Activated T-helper 1 cell treated with anti-CD3 and anti-CD28 coated beads, Interleukin-12 subunit alpha, Interleukin-12 subunit beta, Interleukin-2, Interleukin-4 antibody, amounts not matched to agents 30 ng/mL and 10 ng/mL and 1 ng/mL, durations not matched to agents 14 hours and 24 hours and 36 hours (primary cell): ENCODE measurements at regions not wholly inside any gene's neighbourhood (a gene's known extent, or its start where the extent isn't known, plus 50 kb on each side); places are given as distances from the start of the nearest gene placed in this dataset.

Source experiments
- DNase-seq: peaks from one replicate; pipeline ENCODE4 v3.0.0; 2021; ENCODE audit warnings: low spot score
- H3K27ac Mint-ChIP-seq: one replicate; pipeline ENCODE4 v1.8.0; 2021; ENCODE audit warnings: mild to moderate bottlenecking, mixed read lengths
- H3K27me3 Mint-ChIP-seq: one replicate; pipeline ENCODE4 v1.8.0; 2022; ENCODE audit warnings: mild to moderate bottlenecking, moderate library complexity, mixed read lengths; ENCODE audit not compliant: insufficient read depth
- H3K36me3 Mint-ChIP-seq: one replicate; pipeline ENCODE4 v1.8.0; 2021; ENCODE audit warnings: low read depth, mixed read lengths
- H3K4me1 Mint-ChIP-seq: one replicate; pipeline ENCODE4 v1.8.0; 2021; ENCODE audit warnings: low read depth, mixed read lengths
- H3K4me3 Mint-ChIP-seq: one replicate; pipeline ENCODE4 v1.8.0; 2021; ENCODE audit warnings: mild to moderate bottlenecking, moderate library complexity, mixed read lengths
- H3K9me3 Mint-ChIP-seq: one replicate; pipeline ENCODE4 v1.8.0; 2021; ENCODE audit warnings: mixed read lengths
- intact Hi-C: fragments of 100-400 bp; cut with micrococcal nuclease; formaldehyde crosslinking; loops from one replicate; pipeline ENCODE4 v1.15.1; 2024

DNA sequence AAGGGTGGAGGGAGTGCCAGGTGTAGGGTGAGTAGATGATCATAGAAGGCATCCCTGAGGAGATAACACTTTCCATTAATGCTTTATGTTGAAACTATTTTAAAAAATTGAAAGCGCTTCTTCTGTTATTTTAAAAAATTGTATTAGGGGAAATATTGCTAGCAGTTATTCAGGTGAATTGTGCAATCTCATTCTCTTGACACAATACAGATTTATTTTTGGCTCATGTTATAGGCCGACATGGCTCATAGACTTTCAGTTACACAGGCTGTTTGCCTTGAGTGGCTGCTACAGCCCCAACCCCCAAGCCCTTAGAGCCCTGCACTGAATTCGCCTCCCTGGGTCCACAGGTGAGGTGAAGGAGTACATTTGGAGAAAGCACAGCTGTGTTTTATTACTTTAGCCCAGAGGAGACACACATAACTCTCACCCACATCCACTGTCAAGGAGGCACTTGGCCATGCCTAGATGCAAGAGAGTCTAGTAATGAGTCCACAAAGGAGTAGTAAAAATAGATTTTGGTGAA, 228.2 kb downstream of the RFPL4B start:
- H3K27me3 Mint-ChIP-seq = no peaks in the 10 kb centered on the region
- H3K9me3 Mint-ChIP-seq = no peaks in the 10 kb centered on the region
- intact Hi-C loops = no loop called here
- H3K4me1 Mint-ChIP-seq = no peaks in the 10 kb centered on the region
- no peak overlapping the region for H3K27ac Mint-ChIP-seq
- no peak for DNase-seq
- no peaks in the 10 kb centered on the region for H3K36me3 Mint-ChIP-seq
- no peak overlapping the region for H3K4me3 Mint-ChIP-seq

- Mint-ChIP-seq H3K4me3 (no peak overlapping the region), H3K4me1 (no peaks in the 10 kb centered on the region), H3K36me3 (no peaks in the 10 kb centered on the region), H3K27me3 (no peaks in the 10 kb centered on the region), H3K27ac (no peak overlapping the region), H3K9me3 (no peaks in the 10 kb centered on the region)
- no peak for DNase-seq
- intact Hi-C loops = no loop called here
Measured at GRCh38 chr6:112576423-112576822, 229.3 kb downstream of the RFPL4B start.

DNA sequence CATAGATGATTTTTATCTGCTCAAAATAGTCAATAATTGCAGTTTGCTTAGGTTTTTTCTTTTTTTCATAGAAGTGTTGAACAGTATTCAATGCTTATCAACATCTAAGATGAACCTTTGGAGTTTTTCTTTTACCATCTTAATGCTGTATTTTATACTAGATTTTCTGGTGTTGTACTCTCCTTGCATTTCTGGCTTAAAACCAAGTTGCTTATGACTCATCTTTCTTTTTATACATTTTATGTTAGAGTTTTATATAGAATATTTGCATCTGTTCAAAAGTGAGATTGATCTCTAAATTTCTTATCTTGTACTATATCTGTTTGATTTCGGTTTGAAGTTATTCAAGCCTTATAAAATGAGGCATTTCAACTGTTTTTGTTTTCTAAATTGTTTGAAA, 232.5 kb downstream of the RFPL4B start:
- H3K36me3 Mint-ChIP-seq = no peaks in the 10 kb centered on the region
- no peaks in the 10 kb centered on the region for H3K4me1 Mint-ChIP-seq
- H3K27ac Mint-ChIP-seq = no peak overlapping the region
- no peaks in the 10 kb centered on the region for H3K27me3 Mint-ChIP-seq
- H3K4me3 Mint-ChIP-seq = no peak overlapping the region
- no peaks in the 10 kb centered on the region for H3K9me3 Mint-ChIP-seq
- intact Hi-C loops = no loop called here
- DNase-seq = no peak

GRCh38 chr6:112581015-112581414, 233.9 kb downstream of the RFPL4B start:
- no peaks in the 10 kb centered on the region for H3K27me3 Mint-ChIP-seq

GRCh38 chr6:112590326-112590725, 243.2 kb downstream of the RFPL4B start:
- Mint-ChIP-seq H3K4me1 (no peaks in the 10 kb centered on the region), H3K36me3 (no peaks in the 10 kb centered on the region), H3K27ac (no peak overlapping the region), H3K27me3 (no peaks in the 10 kb centered on the region), H3K4me3 (no peak overlapping the region), H3K9me3 (no peaks in the 10 kb centered on the region)
- DNase-seq = no peak
- intact Hi-C loops = no loop called here

More at GRCh38 chr6:112581015-112581414, 233.9 kb downstream of the RFPL4B start:
- no peaks in the 10 kb centered on the region for H3K36me3 Mint-ChIP-seq
- intact Hi-C loops = no loop called here
- no peak for DNase-seq
- H3K4me1 Mint-ChIP-seq = no peaks in the 10 kb centered on the region
- no peak overlapping the region for H3K4me3 Mint-ChIP-seq
- H3K27ac Mint-ChIP-seq = no peak overlapping the region
- no peaks in the 10 kb centered on the region for H3K9me3 Mint-ChIP-seq

- H3K4me3 Mint-ChIP-seq = no peak overlapping the region
- intact Hi-C loops = no loop called here
- no peaks in the 10 kb centered on the region for H3K4me1 Mint-ChIP-seq
- DNase-seq = no peak
- H3K9me3 Mint-ChIP-seq = no peaks in the 10 kb centered on the region
- no peak overlapping the region for H3K27ac Mint-ChIP-seq
- no peaks in the 10 kb centered on the region for H3K36me3 Mint-ChIP-seq
- H3K27me3 Mint-ChIP-seq = no peaks in the 10 kb centered on the region
Measured at GRCh38 chr6:112591329-112591728, 244.2 kb downstream of the RFPL4B start.

DNA sequence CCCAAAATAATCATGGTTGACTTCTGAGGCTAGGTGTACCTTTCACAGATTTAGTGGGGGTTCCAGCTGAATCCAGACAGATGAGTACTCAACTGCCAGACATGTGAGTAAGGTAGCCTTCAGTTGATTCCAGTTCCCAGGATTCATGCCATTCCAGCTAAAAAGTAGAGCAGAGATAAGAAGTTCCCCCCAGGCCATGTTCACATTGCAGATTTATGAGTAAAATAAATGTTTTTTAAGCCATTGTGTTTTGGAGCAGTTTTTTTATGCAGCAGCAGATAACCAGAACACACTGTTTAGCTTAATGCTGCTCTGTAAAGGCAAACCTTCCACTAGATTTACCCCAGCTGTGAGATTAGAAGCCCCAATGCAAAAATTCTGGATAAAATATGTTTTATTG, 245.0 kb downstream of the RFPL4B start:
- intact Hi-C loops = no loop called here

GRCh38 chr6:112594886-112595594, 247.9 kb downstream of the RFPL4B start:
- Mint-ChIP-seq H3K27ac (no peak overlapping the region), H3K9me3 (no peaks in the 10 kb centered on the region), H3K27me3 (no peaks in the 10 kb centered on the region), H3K4me3 (no peak overlapping the region), H3K4me1 (no peaks in the 10 kb centered on the region), H3K36me3 (no peaks in the 10 kb centered on the region)
- DNase-seq = no peak
- intact Hi-C loops = no loop called here

More for the DNA sequence above, 245.0 kb downstream of the RFPL4B start:
- H3K27me3 Mint-ChIP-seq = no peaks in the 10 kb centered on the region
- no peak overlapping the region for H3K27ac Mint-ChIP-seq
- no peak overlapping the region for H3K4me3 Mint-ChIP-seq
- H3K36me3 Mint-ChIP-seq = no peaks in the 10 kb centered on the region
- DNase-seq = no peak
- no peaks in the 10 kb centered on the region for H3K4me1 Mint-ChIP-seq
- no peaks in the 10 kb centered on the region for H3K9me3 Mint-ChIP-seq

- intact Hi-C loops = no loop called here
- H3K27me3 Mint-ChIP-seq = no peaks in the 10 kb centered on the region
- no peaks in the 10 kb centered on the region for H3K36me3 Mint-ChIP-seq
- no peaks in the 10 kb centered on the region for H3K4me1 Mint-ChIP-seq
- H3K9me3 Mint-ChIP-seq = no peaks in the 10 kb centered on the region
- DNase-seq = no peak
- H3K4me3 Mint-ChIP-seq = no peak overlapping the region
- H3K27ac Mint-ChIP-seq = no peak overlapping the region
Measured at GRCh38 chr6:112595841-112596240, 248.7 kb downstream of the RFPL4B start.

DNA sequence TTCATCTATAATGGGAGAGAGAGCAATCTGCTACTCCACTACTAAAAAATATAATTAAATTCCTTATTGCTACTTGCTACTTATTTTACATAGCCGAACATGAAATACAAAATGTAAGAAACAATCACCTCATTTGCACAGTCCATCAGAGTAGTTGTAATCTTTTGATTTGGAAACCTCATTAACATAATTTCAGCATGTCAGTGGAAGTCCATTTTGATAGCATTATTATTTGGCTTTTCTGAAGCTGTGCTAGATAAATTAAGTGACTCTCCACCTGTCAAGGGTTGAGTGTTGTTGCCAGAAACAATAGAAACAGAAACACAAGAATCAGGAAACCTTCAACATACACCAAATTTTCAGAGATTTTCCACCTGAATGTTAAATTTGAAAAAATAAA, 250.0 kb downstream of the RFPL4B start:
- no peak for DNase-seq
- no peaks in the 10 kb centered on the region for H3K4me1 Mint-ChIP-seq
- no peaks in the 10 kb centered on the region for H3K36me3 Mint-ChIP-seq
- intact Hi-C loops = no loop called here
- no peak overlapping the region for H3K27ac Mint-ChIP-seq
- H3K4me3 Mint-ChIP-seq = no peak overlapping the region
- H3K9me3 Mint-ChIP-seq = no peaks in the 10 kb centered on the region
- H3K27me3 Mint-ChIP-seq = no peaks in the 10 kb centered on the region

DNA sequence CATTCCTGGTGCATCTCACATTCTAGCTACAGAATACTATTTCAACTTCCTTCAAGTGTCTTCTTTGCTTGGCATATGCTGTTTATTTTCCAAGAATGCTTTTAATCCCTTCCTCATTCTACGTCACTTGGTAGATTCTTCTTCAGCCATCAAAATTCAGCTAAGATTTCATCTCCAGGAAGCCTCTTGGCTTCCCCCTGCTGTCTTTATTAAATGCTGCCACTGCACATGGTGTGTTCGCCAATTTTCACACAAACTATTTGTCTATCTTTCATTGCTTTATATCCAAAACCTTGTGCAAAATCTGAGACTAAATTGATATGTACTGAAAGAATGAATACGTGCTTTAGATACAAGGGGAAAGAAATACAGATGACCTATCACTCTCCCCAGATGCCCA, 253.0 kb downstream of the RFPL4B start:
- intact Hi-C loops = no loop called here

GRCh38 chr6:112603726-112604125, 256.6 kb downstream of the RFPL4B start:
- Mint-ChIP-seq H3K9me3 (peaks cover 6% of the 10 kb centered on the region), H3K27me3 (no peaks in the 10 kb centered on the region), H3K4me1 (no peaks in the 10 kb centered on the region), H3K36me3 (no peaks in the 10 kb centered on the region), H3K4me3 (no peak overlapping the region), H3K27ac (no peak overlapping the region)
- no peak for DNase-seq
- intact Hi-C loops = no loop called here

More for the DNA sequence above, 253.0 kb downstream of the RFPL4B start:
- no peaks in the 10 kb centered on the region for H3K36me3 Mint-ChIP-seq
- no peak for DNase-seq
- no peak overlapping the region for H3K27ac Mint-ChIP-seq
- H3K27me3 Mint-ChIP-seq = no peaks in the 10 kb centered on the region
- H3K4me3 Mint-ChIP-seq = no peak overlapping the region
- no peaks in the 10 kb centered on the region for H3K9me3 Mint-ChIP-seq
- H3K4me1 Mint-ChIP-seq = no peaks in the 10 kb centered on the region

GRCh38 chr6:112606656-112607435, 259.7 kb downstream of the RFPL4B start:
- Mint-ChIP-seq H3K9me3 (peaks cover 9% of the 10 kb centered on the region), H3K4me1 (no peaks in the 10 kb centered on the region), H3K27me3 (no peaks in the 10 kb centered on the region), H3K27ac (no peak overlapping the region), H3K36me3 (no peaks in the 10 kb centered on the region), H3K4me3 (no peak overlapping the region)
- intact Hi-C loops = no loop called here
- DNase-seq = no peak
